Fibroblast of lung (primary cell): ENCODE measurements at regions not wholly inside any gene's neighbourhood (a gene's known extent, or its start where the extent isn't known, plus 50 kb on each side); places are given as distances from the start of the nearest gene placed in this dataset.

Experiments
- CTCF ChIP-seq, 2 donors: IDR thresholded peaks in 1 of 2; conservative IDR thresholded peaks in 1 of 2; 1 replicate in 1 of 2; 2 replicates in 1 of 2; pipeline ENCODE4 v1.5.1; 2011 to 2012; ENCODE audit warnings: low read length in 2 of 2, control low read depth in 1 of 2, inconsistent platforms in 1 of 2, low read depth in 1 of 2, mild to moderate bottlenecking in 1 of 2
- EZH2 ChIP-seq: IDR thresholded peaks from 2 replicates; pipeline ENCODE4 v1.5.1; 2012; ENCODE audit warnings: low read length, control low read depth, mild to moderate bottlenecking; ENCODE audit errors: missing control alignments

DNA sequence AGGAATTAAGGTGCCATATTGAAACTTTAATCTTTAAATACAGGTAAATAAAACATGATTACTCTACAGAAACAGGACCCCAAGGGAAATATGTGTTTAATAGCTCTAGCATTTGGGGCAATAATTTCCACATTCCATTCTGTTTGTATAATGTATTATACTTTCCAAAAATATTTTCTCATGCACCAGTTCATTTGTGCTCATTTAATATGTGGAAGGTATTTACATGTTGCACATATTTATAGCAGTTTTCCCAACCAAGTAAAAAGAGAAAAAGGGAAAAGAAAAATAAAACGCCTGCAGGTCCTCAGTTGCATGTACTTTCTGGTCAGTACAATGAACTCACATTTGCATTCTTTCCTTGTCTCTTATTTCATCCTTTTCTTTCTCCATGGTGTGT, 129.5 kb upstream of the SULF2 start:
- TF ChIP-seq EZH2 (no peak), CTCF (conservative IDR thresholded peaks at IDR 0.05 in 1 of 2, IDR thresholded peaks at IDR 0.05 in 1 of 2; ENCODE audit: low read depth in 1 of 2, low read length in 2 of 2) (no peak)
